HG02642 (cell line): ENCODE measurements at regions not wholly inside any gene's neighbourhood (a gene's known extent, or its start where the extent isn't known, plus 50 kb on each side); places are given as distances from the start of the nearest gene placed in this dataset.

ENCODE experiments used
- ATAC-seq: cut with Tn5 transposase; IDR thresholded peaks from one replicate; pipeline ENCODE4 v1.9.1; 2021; ENCODE audit warnings: mild to moderate bottlenecking; ENCODE audit not compliant: unreplicated experiment, poor library complexity

GRCh38 chr10:129094233-129094632 lies 372.8 kb upstream of the MGMT start:
- no peak for ATAC-seq

GRCh38 chr10:129094861-129095260 lies 372.2 kb upstream of the MGMT start:
- no peak for ATAC-seq

GRCh38 chr10:129095680-129096064 lies 371.4 kb upstream of the MGMT start:
- no peak for ATAC-seq

GRCh38 chr10:129096065-129096984 lies 370.7 kb upstream of the MGMT start:
- ATAC-seq, result no peak

GRCh38 chr10:129097776-129098330 lies 369.2 kb upstream of the MGMT start:
- ATAC-seq, result no peak

- ATAC-seq, result no peak
Observed at GRCh38 chr10:129098517-129098916, 368.5 kb upstream of the MGMT start.

- no peak for ATAC-seq
Observed at GRCh38 chr10:129099486-129099885, 367.6 kb upstream of the MGMT start.

GRCh38 chr10:129099992-129100391 lies 367.0 kb upstream of the MGMT start:
- no peak for ATAC-seq

GRCh38 chr10:129101232-129101980 lies 365.6 kb upstream of the MGMT start:
- no peak for ATAC-seq

GRCh38 chr10:129102906-129103693 lies 363.9 kb upstream of the MGMT start:
- no peak for ATAC-seq

GRCh38 chr10:129104266-129105045 lies 362.6 kb upstream of the MGMT start:
- no peak for ATAC-seq

- ATAC-seq, result no peak
Observed at GRCh38 chr10:129105266-129105665, 361.8 kb upstream of the MGMT start.

GRCh38 chr10:129106314-129106713 lies 360.7 kb upstream of the MGMT start:
- ATAC-seq, result no peak

- ATAC-seq, result no peak
Observed at GRCh38 chr10:129107525-129107924, 359.5 kb upstream of the MGMT start.

GRCh38 chr10:129108378-129108777 lies 358.7 kb upstream of the MGMT start:
- ATAC-seq, result no peak

- ATAC-seq, result no peak
Observed at GRCh38 chr10:129108994-129109393, 358.0 kb upstream of the MGMT start.

- ATAC-seq, result no peak
Observed at GRCh38 chr10:129110780-129111179, 356.3 kb upstream of the MGMT start.

GRCh38 chr10:129111922-129112321 lies 355.1 kb upstream of the MGMT start:
- ATAC-seq, result no peak

GRCh38 chr10:129114588-129114987 lies 352.5 kb upstream of the MGMT start:
- no peak for ATAC-seq

- no peak for ATAC-seq
Observed at GRCh38 chr10:129116371-129116770, 350.7 kb upstream of the MGMT start.
